GM12873 (cell line): ENCODE measurements at regions not wholly inside any gene's neighbourhood (a gene's known extent, or its start where the extent isn't known, plus 50 kb on each side); places are given as distances from the start of the nearest gene placed in this dataset.

Source experiments
- CTCF ChIP-seq: IDR thresholded peaks from 2 replicates; pipeline ENCODE4 v1.5.1; 2012; ENCODE audit warnings: low read depth, mild to moderate bottlenecking, moderate library complexity, low read length, control low read depth; ENCODE audit not compliant: insufficient read depth; ENCODE audit errors: missing control alignments

GRCh38 chr3:59528251-59528650 lies 478.4 kb upstream of the CFAP20DC start:
- TF ChIP-seq CTCF: no peak

GRCh38 chr3:59527493-59527892 lies 477.7 kb upstream of the CFAP20DC start:
- no peak for TF ChIP-seq CTCF

GRCh38 chr3:59526999-59527398 lies 477.2 kb upstream of the CFAP20DC start:
- no peak for TF ChIP-seq CTCF

- no peak for TF ChIP-seq CTCF
Measured at GRCh38 chr3:59522550-59522949, 472.7 kb upstream of the CFAP20DC start.

GRCh38 chr3:59519094-59519493 lies 469.3 kb upstream of the CFAP20DC start:
- no peak for TF ChIP-seq CTCF

GRCh38 chr3:59518283-59519055 lies 468.6 kb upstream of the CFAP20DC start:
- TF ChIP-seq CTCF: no peak

GRCh38 chr3:59517388-59517787 lies 467.6 kb upstream of the CFAP20DC start:
- TF ChIP-seq CTCF: no peak
